ENCODE measurements at regions not wholly inside any gene's neighbourhood (a gene's known extent, or its start where the extent isn't known, plus 50 kb on each side); places are given as distances from the start of the nearest gene placed in this dataset.
"Not testable (repeated sequence)": the region's sequence is repeated elsewhere in the genome, so short reads cannot be mapped to it uniquely, and the experiment has no call there.

GRCh38 chr18:70574951-70575350, 286.1 kb downstream of the SOCS6 start:
- H2AFZ ChIP-seq (ENCODE audit: low read length); H3K9me3 ChIP-seq (ENCODE audit: low read length); in situ Hi-C loops (cut with HindIII; ENCODE audit: extremely low pct_ligation_motif_present, low pct_unique_long_range_greater_than_20kb); H3K36me3 ChIP-seq (replicated peaks in 1 of 2; ENCODE audit: control insufficient read depth in 1 of 2, insufficient read depth in 2 of 2, low read length in 2 of 2); H3K27me3 ChIP-seq (ENCODE audit: control insufficient read depth in 1 of 2, insufficient read depth in 2 of 2, low read length in 2 of 2); H3K79me2 ChIP-seq (ENCODE audit: insufficient read depth, low read length); H3K4me1 ChIP-seq (ENCODE audit: insufficient read depth, low read length); POLR2A ChIA-PET; H4K20me1 ChIP-seq (ENCODE audit: insufficient read depth, low read length); DNase-seq (ENCODE audit: low spot score); CTCF ChIA-PET (ENCODE audit: low intra/inter-chr PET ratio, low total read pairs); H3K4me2 ChIP-seq (ENCODE audit: low read depth, low read length); FAIRE-seq; H3K27ac ChIP-seq (ENCODE audit: extremely low read length, insufficient read depth, low read length); ATAC-seq; BruUV-seq (replicated peaks); intact Hi-C loops (cut with micrococcal nuclease; ENCODE audit: unreplicated experiment); H3K9ac ChIP-seq (ENCODE audit: insufficient read depth, low read depth, low read length); H3K4me3 ChIP-seq (replicated peaks in 1 of 3; ENCODE audit: insufficient read depth in 1 of 3, low read depth in 2 of 3, low read length in 3 of 3): not testable (repeated sequence)

DNA sequence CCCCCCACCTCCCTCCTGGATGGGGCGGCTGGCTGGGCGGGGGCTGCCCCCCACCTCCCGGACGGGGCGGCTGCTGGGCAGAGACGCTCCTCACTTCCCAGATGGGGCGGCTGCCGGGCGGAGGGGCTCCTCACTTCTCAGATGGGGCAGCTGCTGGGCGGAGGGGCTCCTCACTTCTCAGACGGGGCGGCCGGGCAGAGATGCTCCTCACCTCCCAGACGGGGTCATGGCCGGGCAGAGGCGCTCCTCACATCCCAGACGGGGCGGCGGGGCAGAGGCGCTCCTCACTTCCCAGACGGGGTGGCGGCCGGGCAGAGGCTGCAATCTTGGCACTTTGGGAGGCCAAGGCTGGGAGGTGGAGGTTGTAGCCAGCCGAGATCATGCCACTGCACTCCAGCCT, 280.8 kb downstream of the SOCS6 start:
- CTCF ChIA-PET (ENCODE audit: low intra/inter-chr PET ratio, low total read pairs); ATAC-seq; H3K27me3 ChIP-seq (ENCODE audit: control insufficient read depth in 1 of 2, insufficient read depth in 2 of 2, low read length in 2 of 2); H2AFZ ChIP-seq (ENCODE audit: low read length); H3K9ac ChIP-seq (ENCODE audit: insufficient read depth, low read depth, low read length); H4K20me1 ChIP-seq (ENCODE audit: insufficient read depth, low read length); in situ Hi-C loops (cut with HindIII; ENCODE audit: extremely low pct_ligation_motif_present, low pct_unique_long_range_greater_than_20kb); H3K4me2 ChIP-seq (ENCODE audit: low read depth, low read length); H3K79me2 ChIP-seq (ENCODE audit: insufficient read depth, low read length); H3K27ac ChIP-seq (ENCODE audit: extremely low read length, insufficient read depth, low read length); H3K4me1 ChIP-seq (ENCODE audit: insufficient read depth, low read length); H3K9me3 ChIP-seq (ENCODE audit: low read length); DNase-seq (ENCODE audit: low spot score); POLR2A ChIA-PET; H3K36me3 ChIP-seq (replicated peaks in 1 of 2; ENCODE audit: control insufficient read depth in 1 of 2, insufficient read depth in 2 of 2, low read length in 2 of 2); BruUV-seq (replicated peaks); FAIRE-seq; intact Hi-C loops (cut with micrococcal nuclease; ENCODE audit: unreplicated experiment); H3K4me3 ChIP-seq (replicated peaks in 1 of 3; ENCODE audit: insufficient read depth in 1 of 3, low read depth in 2 of 3, low read length in 3 of 3): not testable (repeated sequence)
- 53% methylated on average over 3 of the region's 24 CpGs for WGBS (ENCODE audit: low lambda C conversion rate)

DNA sequence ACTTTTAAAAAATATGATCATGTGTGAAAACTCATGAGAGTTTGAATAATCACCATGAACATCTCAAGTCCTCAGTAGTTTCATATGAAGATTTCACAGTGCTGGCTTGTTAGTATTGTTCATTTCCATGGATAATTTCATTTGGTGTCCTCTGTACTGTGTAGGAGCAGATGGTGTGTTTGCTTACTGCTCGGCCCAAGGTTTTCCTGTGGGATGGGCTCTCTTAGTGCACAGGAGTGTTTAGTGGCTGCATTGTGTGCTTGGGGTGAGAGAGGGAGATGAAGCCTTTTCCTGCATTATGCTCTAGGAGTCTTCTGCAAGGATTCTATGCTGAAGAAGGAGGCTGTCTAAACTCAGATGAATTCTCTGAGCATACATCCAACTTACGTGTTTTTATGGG, 270.6 kb downstream of the SOCS6 start:
- TF ChIP-seq ZNF576 (CRISPR knock-in tag; IDR thresholded peaks at IDR 0.05) (no peak), ETV6 (CRISPR knock-in tag; conservative IDR thresholded peaks at IDR 0.05) (no peak), ZNF780A (CRISPR knock-in tag; IDR thresholded peaks at IDR 0.05) (no peak), SMARCC2 (IDR thresholded peaks at IDR 0.05) (no peak), MAFF (IDR thresholded peaks at IDR 0.05; ENCODE audit: low read depth, low read length) (no peak)
- no peak for DNase-seq (ENCODE audit: low spot score)
- Histone ChIP-seq H3K79me2 (ENCODE audit: insufficient read depth, low read length) (no peaks in the 10 kb centered on the region), H3K27ac (ENCODE audit: extremely low read length, insufficient read depth, low read length) (no peak overlapping the region), H3K4me2 (ENCODE audit: low read depth, low read length) (no peak overlapping the region), H3K9me3 (ENCODE audit: low read length) (no peaks in the 10 kb centered on the region), H3K4me3 (replicated peaks in 1 of 3; ENCODE audit: insufficient read depth in 1 of 3, low read depth in 2 of 3, low read length in 3 of 3) (no peak overlapping the region), H3K27me3 (ENCODE audit: control insufficient read depth in 1 of 2, insufficient read depth in 2 of 2, low read length in 2 of 2) (no peaks in the 10 kb centered on the region), H2AFZ (ENCODE audit: low read length) (no peak overlapping the region), H3K4me1 (ENCODE audit: insufficient read depth, low read length) (no peaks in the 10 kb centered on the region), H4K20me1 (ENCODE audit: insufficient read depth, low read length) (no peaks in the 10 kb centered on the region), H3K9ac (ENCODE audit: insufficient read depth, low read depth, low read length) (no peak overlapping the region), H3K36me3 (replicated peaks in 1 of 2; ENCODE audit: control insufficient read depth in 1 of 2, insufficient read depth in 2 of 2, low read length in 2 of 2) (no peaks in the 10 kb centered on the region)
- POLR2A ChIA-PET = no interaction called here
- BruUV-seq (replicated peaks) = no TSS peak
- in situ Hi-C loops (cut with HindIII; ENCODE audit: extremely low pct_ligation_motif_present, low pct_unique_long_range_greater_than_20kb) = no loop called here
- ATAC-seq = no peak
- FAIRE-seq = no peak
- intact Hi-C loops (cut with micrococcal nuclease; ENCODE audit: unreplicated experiment) = no loop called here
- CTCF ChIA-PET (ENCODE audit: low intra/inter-chr PET ratio, low total read pairs) = no interaction called here
- WGBS (ENCODE audit: low lambda C conversion rate) = 20% methylated on average over 2 of the region's 2 CpGs

Measured in HepG2 (cell line).